Esophagus squamous epithelium (tissue), 4 donors: ENCODE measurements at regions not wholly inside any gene's neighbourhood (a gene's known extent, or its start where the extent isn't known, plus 50 kb on each side); places are given as distances from the start of the nearest gene placed in this dataset.

Source experiments
- CTCF ChIP-seq, 6 experiments: fragments of 450-650 bp in 4 of 6; fragments of 200-600 bp in 2 of 6; sonication (generic) in 2 of 6; IDR thresholded peaks; one replicate each; pipeline ENCODE4 v1.5.1; 2016 to 2019; ENCODE audit warnings: antibody characterized with exemption in 6 of 6, mild to moderate bottlenecking in 4 of 6, moderate library complexity in 4 of 6
- POLR2A ChIP-seq, 4 donors: fragments of 450-650 bp; IDR thresholded peaks; one replicate each; pipeline ENCODE4 v1.6.1; 2017; ENCODE audit warnings: antibody characterized with exemption in 4 of 4, mild to moderate bottlenecking in 4 of 4, moderate library complexity in 3 of 4

GRCh38 chr14:92259613-92260357 lies 63.2 kb upstream of the SLC24A4 start:
- TF ChIP-seq CTCF (IDR thresholded peaks at IDR 0.05): no peak
- no peak for TF ChIP-seq POLR2A (IDR thresholded peaks at IDR 0.05)
